ENCODE measurements at regions not wholly inside any gene's neighbourhood (a gene's known extent, or its start where the extent isn't known, plus 50 kb on each side); places are given as distances from the start of the nearest gene placed in this dataset.
"Not testable (repeated sequence)": the region's sequence is repeated elsewhere in the genome, so short reads cannot be mapped to it uniquely, and the experiment has no call there.

DNA sequence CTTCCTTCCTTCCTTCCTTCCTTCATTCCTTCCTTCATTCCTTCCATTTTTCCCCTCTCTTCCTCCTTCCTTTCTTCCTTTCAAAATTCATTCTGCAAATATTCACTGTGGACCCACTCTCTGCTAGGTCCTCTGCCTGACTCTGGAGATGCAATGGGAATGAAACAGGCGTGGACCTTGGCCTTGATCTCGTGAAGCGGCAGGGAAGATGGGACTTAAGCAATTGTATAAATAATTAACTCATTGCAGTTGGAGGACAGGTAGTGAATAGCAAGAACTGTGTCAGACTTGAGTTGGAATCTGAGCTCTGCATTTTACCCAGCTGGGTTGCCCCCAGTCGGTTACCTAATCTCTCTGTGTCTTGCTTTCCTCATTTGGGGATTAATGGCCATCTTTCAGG is 230.6 kb upstream of the LHX5 start:
- no peak overlapping the region for H3K4me3 ChIP-seq (replicated peaks; ENCODE audit: low read depth, low read length)
- TF ChIP-seq, protein P1, sequence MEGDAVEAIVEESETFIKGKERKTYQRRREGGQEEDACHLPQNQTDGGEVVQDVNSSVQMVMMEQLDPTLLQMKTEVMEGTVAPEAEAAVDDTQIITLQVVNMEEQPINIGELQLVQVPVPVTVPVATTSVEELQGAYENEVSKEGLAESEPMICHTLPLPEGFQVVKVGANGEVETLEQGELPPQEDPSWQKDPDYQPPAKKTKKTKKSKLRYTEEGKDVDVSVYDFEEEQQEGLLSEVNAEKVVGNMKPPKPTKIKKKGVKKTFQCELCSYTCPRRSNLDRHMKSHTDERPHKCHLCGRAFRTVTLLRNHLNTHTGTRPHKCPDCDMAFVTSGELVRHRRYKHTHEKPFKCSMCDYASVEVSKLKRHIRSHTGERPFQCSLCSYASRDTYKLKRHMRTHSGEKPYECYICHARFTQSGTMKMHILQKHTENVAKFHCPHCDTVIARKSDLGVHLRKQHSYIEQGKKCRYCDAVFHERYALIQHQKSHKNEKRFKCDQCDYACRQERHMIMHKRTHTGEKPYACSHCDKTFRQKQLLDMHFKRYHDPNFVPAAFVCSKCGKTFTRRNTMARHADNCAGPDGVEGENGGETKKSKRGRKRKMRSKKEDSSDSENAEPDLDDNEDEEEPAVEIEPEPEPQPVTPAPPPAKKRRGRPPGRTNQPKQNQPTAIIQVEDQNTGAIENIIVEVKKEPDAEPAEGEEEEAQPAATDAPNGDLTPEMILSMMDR (IDR thresholded peaks at IDR 0.05; ENCODE audit: low read depth, low read length, missing control alignments) = no peak
- no peak for DNase-seq (ENCODE audit: extremely low read depth, low read depth)

DNA sequence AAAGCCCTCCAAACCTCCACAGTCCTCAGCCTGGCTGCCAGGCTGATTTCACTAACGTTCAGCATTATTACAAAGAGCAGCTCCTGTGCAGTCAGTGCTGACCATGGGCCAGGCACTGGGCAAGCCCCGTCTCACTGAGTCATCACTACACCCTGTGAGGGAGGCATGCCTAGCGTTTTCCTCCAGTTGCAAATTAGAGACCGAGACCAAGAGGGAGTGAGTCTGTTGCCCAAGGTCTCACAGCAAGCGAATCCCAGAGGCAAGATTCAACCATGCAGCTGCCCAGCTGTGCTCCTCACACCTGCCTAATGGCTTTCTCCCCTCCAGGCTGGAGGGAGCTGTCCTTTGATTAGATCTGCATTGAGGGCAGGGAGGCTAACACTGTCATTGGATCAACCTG is 229.3 kb upstream of the LHX5 start:
- TF ChIP-seq, protein P1 (IDR thresholded peaks at IDR 0.05; ENCODE audit: low read depth, low read length, missing control alignments) = no peak
- no peak for DNase-seq (ENCODE audit: extremely low read depth, low read depth)
- no peak overlapping the region for H3K4me3 ChIP-seq (replicated peaks; ENCODE audit: low read depth, low read length)

- DNase-seq (ENCODE audit: extremely low read depth, low read depth); H3K4me3 ChIP-seq (replicated peaks; ENCODE audit: low read depth, low read length): not testable (repeated sequence)
Measured at GRCh38 chr12:113699984-113700383, 228.3 kb upstream of the LHX5 start.

DNA sequence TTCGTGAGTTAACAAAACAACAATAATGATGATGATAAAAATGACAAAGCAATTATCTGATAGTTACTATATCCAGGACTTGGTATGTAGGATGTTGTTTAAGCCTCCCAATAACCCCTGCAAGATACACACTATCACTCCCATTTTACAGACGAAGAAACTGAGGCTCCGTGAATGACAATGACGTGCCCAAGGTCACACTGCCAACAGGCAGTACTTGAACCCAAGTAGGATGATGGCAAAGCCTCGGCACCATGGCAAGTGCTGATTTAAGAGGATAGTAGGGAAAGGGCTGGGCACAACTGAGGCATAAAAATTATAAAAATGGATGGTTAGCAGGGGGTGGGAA is 226.8 kb upstream of the LHX5 start:
- no peak for DNase-seq (ENCODE audit: extremely low read depth, low read depth)
- TF ChIP-seq, protein P1 (IDR thresholded peaks at IDR 0.05; ENCODE audit: low read depth, low read length, missing control alignments) = no peak
- no peak overlapping the region for H3K4me3 ChIP-seq (replicated peaks; ENCODE audit: low read depth, low read length)

DNA sequence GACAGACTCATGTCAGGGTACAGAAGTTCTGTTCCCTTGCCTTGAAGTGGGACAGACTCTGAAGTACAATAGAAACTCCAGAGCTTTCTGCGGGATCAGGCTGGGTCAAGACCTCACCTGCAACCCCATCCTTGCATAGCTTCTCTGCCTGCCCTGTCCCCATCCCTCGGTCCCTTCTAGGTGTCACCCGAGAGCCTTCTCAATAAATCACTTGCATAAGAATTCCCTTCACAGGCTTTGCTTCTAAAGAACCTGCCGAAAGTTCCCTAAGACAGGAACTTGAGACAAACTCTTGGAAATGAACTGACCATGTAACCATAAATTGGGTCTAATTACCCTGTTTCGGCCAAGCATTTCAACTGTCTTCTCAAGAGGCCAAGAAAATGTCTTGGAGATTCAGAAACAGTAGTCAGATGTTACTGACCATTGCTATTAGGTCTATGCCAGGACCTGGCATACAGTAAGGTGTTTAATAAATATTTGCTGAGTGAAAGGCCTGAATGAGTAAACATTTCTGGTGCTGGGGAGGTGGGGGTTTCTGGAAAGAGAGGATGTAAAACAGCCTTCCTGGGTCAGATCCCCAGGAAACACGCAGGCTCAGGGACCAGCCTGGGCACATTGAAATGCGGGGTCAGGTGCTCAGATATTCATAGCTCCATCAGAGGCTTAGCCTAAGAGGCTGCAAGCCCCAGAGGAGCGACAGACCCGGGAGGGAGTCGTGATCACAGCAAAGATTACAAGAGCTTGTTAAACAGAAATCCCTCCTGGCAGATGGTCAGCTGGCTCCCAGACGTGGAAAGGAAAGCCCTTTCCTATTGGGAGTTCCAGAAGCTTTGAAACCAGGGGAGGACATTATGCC is 226.2 kb upstream of the LHX5 start:
- TF ChIP-seq, protein P1 (IDR thresholded peaks at IDR 0.05; ENCODE audit: low read depth, low read length, missing control alignments) = no peak
- no peak overlapping the region for H3K4me3 ChIP-seq (replicated peaks; ENCODE audit: low read depth, low read length)
- DNase-seq (ENCODE audit: extremely low read depth, low read depth) = no peak

- TF ChIP-seq, protein P1 (IDR thresholded peaks at IDR 0.05; ENCODE audit: low read depth, low read length, missing control alignments) = no peak
- no peak overlapping the region for H3K4me3 ChIP-seq (replicated peaks; ENCODE audit: low read depth, low read length)
- no peak for DNase-seq (ENCODE audit: extremely low read depth, low read depth)
Measured at GRCh38 chr12:113697104-113697503, 225.4 kb upstream of the LHX5 start.

DNA sequence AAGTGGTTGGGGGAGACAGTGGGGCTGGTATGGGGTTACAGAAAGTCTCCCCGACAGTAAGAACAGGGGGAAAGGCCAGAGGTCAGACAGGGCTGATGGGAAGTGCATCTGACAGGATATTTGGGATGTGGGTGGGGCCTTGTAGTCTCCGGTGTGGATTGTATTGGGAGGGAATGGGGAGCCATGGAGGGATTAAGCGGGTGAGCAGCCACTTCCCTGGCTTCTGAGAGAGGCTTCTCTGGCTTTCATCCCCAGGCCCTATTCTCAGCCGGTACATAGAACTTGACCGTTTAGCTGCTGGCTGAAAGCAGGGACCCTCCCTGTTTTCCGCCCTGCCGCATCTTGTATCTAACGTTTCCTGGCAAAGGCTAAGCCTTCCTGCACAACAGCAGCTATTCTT is 222.0 kb upstream of the LHX5 start:
- DNase-seq (ENCODE audit: extremely low read depth, low read depth) = no peak
- no peak overlapping the region for H3K4me3 ChIP-seq (replicated peaks; ENCODE audit: low read depth, low read length)
- TF ChIP-seq, protein P1 (IDR thresholded peaks at IDR 0.05; ENCODE audit: low read depth, low read length, missing control alignments) = no peak
